B cell (primary cell): ENCODE measurements at regions not wholly inside any gene's neighbourhood (a gene's known extent, or its start where the extent isn't known, plus 50 kb on each side); places are given as distances from the start of the nearest gene placed in this dataset.

Source experiments
- ATAC-seq: fragments of 200-7000 bp; cut with Tn5 transposase; one replicate; pipeline ENCODE4 v1.10.0; 2021; ENCODE audit warnings: low read depth, mild to moderate bottlenecking, moderate number of reproducible peaks, moderate library complexity
- CTCF ChIA-PET: fragments of 350-600 bp; sonication (Branson Sonifier 250); formaldehyde crosslinking; loops from one replicate; lab custom pipeline; 2021; ENCODE audit warnings: antibody characterized with exemption, inconsistent platforms; lab: Charles Lee
- POLR2A ChIA-PET: fragments of 350-600 bp; sonication (Branson Sonifier 250); formaldehyde crosslinking; loops from one replicate; lab custom pipeline; 2021; ENCODE audit warnings: antibody characterized with exemption; lab: Charles Lee
- DNase-seq: peaks from one replicate; pipeline ENCODE4 v3.0.0; 2013
- H2AFZ ChIP-seq: 2 replicates; pipeline ENCODE4 v1.6.1; 2012; ENCODE audit warnings: mild to moderate bottlenecking, low read depth, low read length; ENCODE audit not compliant: insufficient read depth, poor library complexity, severe bottlenecking
- H3K27ac ChIP-seq, 2 donors: 1 replicate in 1 of 2; 2 replicates in 1 of 2; pipeline ENCODE4 v1.5.1; 2012 to 2013; ENCODE audit warnings: low read length in 2 of 2, mild to moderate bottlenecking in 2 of 2, moderate library complexity in 1 of 2
- H3K27me3 ChIP-seq, 4 experiments: fragments of 200-600 bp in 1 of 4; sonication (generic) in 1 of 4; replicated peaks in 1 of 4; 1 replicate in 2 of 4; 2 replicates in 2 of 4; pipeline versions ENCODE4 v1.6.1 to v1.7.0; 2013 to 2016; ENCODE audit warnings: low read length in 3 of 4, mild to moderate bottlenecking in 2 of 4, mixed read lengths in 1 of 4, moderate library complexity in 1 of 4; ENCODE audit not compliant: insufficient read depth in 4 of 4, control insufficient read depth in 3 of 4; ENCODE audit errors: control extremely low read depth in 1 of 4
- H3K36me3 ChIP-seq, 2 experiments: replicated peaks in 1 of 2; 1 replicate in 1 of 2; 2 replicates in 1 of 2; pipeline versions ENCODE4 v1.6.1 to v1.7.1; 2013; ENCODE audit warnings: low read length in 1 of 2; ENCODE audit not compliant: insufficient read depth in 2 of 2, control insufficient read depth in 1 of 2; ENCODE audit errors: control extremely low read depth in 1 of 2, extremely low read depth in 1 of 2
- H3K4me1 ChIP-seq, 2 donors: fragments of 200-600 bp in 1 of 2; sonication (generic) in 1 of 2; 1 replicate in 1 of 2; 2 replicates in 1 of 2; pipeline versions ENCODE4 v1.5.1 to v1.6.1; 2013 to 2017; ENCODE audit warnings: low read length in 2 of 2; ENCODE audit not compliant: control insufficient read depth in 2 of 2, insufficient read depth in 2 of 2
- H3K4me2 ChIP-seq: replicated peaks from 2 replicates; pipeline ENCODE3; 2012; ENCODE audit warnings: mild to moderate bottlenecking, low read depth, low read length; ENCODE audit not compliant: poor library complexity, severe bottlenecking
- H3K4me3 ChIP-seq, 5 experiments: fragments of 200-600 bp in 1 of 5; sonication (generic) in 1 of 5; 1 replicate in 3 of 5; 2 replicates in 2 of 5; pipeline versions ENCODE4 v1.5.1 to v1.7.0; 2011 to 2016; ENCODE audit warnings: low read length in 4 of 5, mild to moderate bottlenecking in 4 of 5, low read depth in 2 of 5, control low read depth in 1 of 5, moderate library complexity in 1 of 5; ENCODE audit not compliant: insufficient read depth in 1 of 5; ENCODE audit errors: control extremely low read depth in 1 of 5, extremely low read depth in 1 of 5
- H3K79me2 ChIP-seq: fragments of 200-600 bp; sonication (generic); one replicate; pipeline ENCODE4 v1.6.0; 2016; ENCODE audit warnings: low read length; ENCODE audit not compliant: control insufficient read depth, insufficient read depth
- H3K9ac ChIP-seq: fragments of 200-600 bp; sonication (generic); 2 replicates; pipeline ENCODE4 v1.6.1; 2017; ENCODE audit warnings: mild to moderate bottlenecking, low read length, moderate library complexity
- H3K9me3 ChIP-seq, 3 donors: one replicate each; pipeline versions ENCODE4 v1.6.1 to v1.7.1; 2013; ENCODE audit warnings: low read length in 2 of 3; ENCODE audit not compliant: control insufficient read depth in 2 of 3, insufficient read depth in 1 of 3; ENCODE audit errors: control extremely low read depth in 1 of 3
- H4K20me1 ChIP-seq: 2 replicates; pipeline ENCODE4 v1.6.0; 2012; ENCODE audit warnings: mild to moderate bottlenecking, low read length; ENCODE audit not compliant: insufficient read depth, control insufficient read depth, poor library complexity, severe bottlenecking
- H3K27ac Mint-ChIP-seq: one replicate; pipeline ENCODE4 v1.8.0; 2021; ENCODE audit warnings: mixed read lengths
- H3K27me3 Mint-ChIP-seq: one replicate; pipeline ENCODE4 v1.8.0; 2021; ENCODE audit warnings: mixed read lengths
- H3K4me1 Mint-ChIP-seq: one replicate; pipeline ENCODE4 v1.8.0; 2021; ENCODE audit warnings: mixed read lengths
- H3K4me3 Mint-ChIP-seq: one replicate; pipeline ENCODE4 v1.8.0; 2021; ENCODE audit warnings: mixed read lengths
- H3K9me3 Mint-ChIP-seq: one replicate; pipeline ENCODE4 v1.8.0; 2022; ENCODE audit warnings: mixed read lengths; ENCODE audit not compliant: insufficient read depth
- CTCF ChIP-seq: fragments of 200-600 bp; IDR thresholded peaks from one replicate; pipeline ENCODE4 v1.8.0; 2022; ENCODE audit warnings: antibody characterized with exemption, mild to moderate bottlenecking
- EZH2 ChIP-seq: IDR thresholded peaks from 2 replicates; pipeline ENCODE4 v1.6.1; 2012; ENCODE audit warnings: borderline replicate concordance, low read depth, mild to moderate bottlenecking, moderate library complexity, low read length; ENCODE audit not compliant: insufficient read depth, poor library complexity, severe bottlenecking
- WGBS: methylation state at CpG from one replicate; pipeline ENCODE4 v1.1.5; 2013; ENCODE audit warnings: missing lambda C conversion rate; ENCODE audit not compliant: insufficient coverage; 5-methylcytosine and 5-hydroxymethylcytosine counted together
- intact Hi-C: fragments of 100-400 bp; cut with micrococcal nuclease; formaldehyde crosslinking; loops from one replicate; pipeline ENCODE4 v1.10.0; 2022

DNA sequence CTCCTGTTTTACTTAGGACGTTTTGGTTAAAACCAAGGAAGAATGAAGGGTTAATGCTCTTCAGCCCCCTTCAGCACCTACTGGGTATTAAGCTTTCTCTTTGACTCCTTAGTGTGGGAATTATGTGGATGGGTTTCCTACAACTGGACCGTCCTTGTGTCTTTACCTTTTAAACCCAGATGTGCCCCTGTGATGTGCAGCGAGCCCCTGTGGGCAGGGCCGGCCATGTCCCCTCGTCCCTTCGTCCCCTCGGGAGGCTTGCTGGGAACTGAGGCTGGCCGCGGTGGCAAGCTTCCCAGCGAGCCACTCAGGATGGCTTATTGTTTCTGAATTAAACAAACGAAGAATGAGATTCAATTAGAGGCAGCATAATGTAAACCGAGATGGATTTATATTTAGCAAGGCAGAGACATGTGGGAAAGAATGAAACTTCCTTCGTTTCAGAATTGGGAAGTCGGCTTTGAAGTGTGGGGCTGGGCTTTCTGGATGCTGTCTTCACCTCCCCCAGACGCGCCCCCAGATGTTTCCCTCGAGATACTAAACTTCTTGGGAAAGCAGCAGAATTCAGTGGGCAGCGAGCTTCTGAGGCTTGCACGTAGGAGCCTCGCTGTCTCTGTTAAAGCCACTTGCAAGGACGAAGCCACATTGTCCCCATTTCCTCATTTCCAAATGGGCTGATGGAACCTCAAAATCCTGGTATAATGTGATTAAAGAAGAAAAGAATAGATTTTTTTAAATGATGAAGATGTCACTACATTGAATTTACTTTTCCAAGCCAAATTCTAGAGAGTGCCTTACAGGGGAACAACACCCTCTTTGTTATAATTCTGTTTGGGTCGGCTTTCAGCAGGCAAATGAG is 146.0 kb downstream of the VAPA start:
- H3K27ac Mint-ChIP-seq: no peak overlapping the region
- no peak for ATAC-seq

More for the DNA sequence above, 146.0 kb downstream of the VAPA start:
- peaks cover 0 to under 1% (median 0%) of the 10 kb centered on the region in 3 donors for H3K9me3 ChIP-seq
- no peak overlapping the region for H3K27ac ChIP-seq
- Mint-ChIP-seq H3K4me3 (no peak overlapping the region), H3K9me3 (no peaks in the 10 kb centered on the region), H3K27me3 (peaks cover 17% of the 10 kb centered on the region), H3K4me1 (peaks cover 12% of the 10 kb centered on the region)
- no peak overlapping the region for H3K4me2 ChIP-seq
- ChIA-PET POLR2A (no interaction called here), CTCF (no interaction called here)
- TF ChIP-seq EZH2: no peak
- no peak for TF ChIP-seq CTCF
- peaks cover 10 to 11% of the 10 kb centered on the region in 2 donors for H3K4me1 ChIP-seq
- no peaks in the 10 kb centered on the region for H4K20me1 ChIP-seq
- intact Hi-C loops: no loop called here
- no peak for DNase-seq
- H3K79me2 ChIP-seq: no peaks in the 10 kb centered on the region
- H3K36me3 ChIP-seq: no peaks in the 10 kb centered on the region
- H2AFZ ChIP-seq: no peak overlapping the region
- peaks cover 0 to 3% (median 0%) of the 10 kb centered on the region in 4 experiments for H3K27me3 ChIP-seq
- no peak overlapping the region for H3K4me3 ChIP-seq
- WGBS: 50% methylated on average over 21 of the region's 22 CpGs
- no peak overlapping the region for H3K9ac ChIP-seq
